A673 (cell line): ENCODE measurements at regions not wholly inside any gene's neighbourhood (a gene's known extent, or its start where the extent isn't known, plus 50 kb on each side); places are given as distances from the start of the nearest gene placed in this dataset.

ENCODE experiments used
- EZH2 ChIP-seq: fragments of 200-600 bp; sonication (generic); IDR thresholded peaks from 2 replicates; pipeline ENCODE4 v1.6.1; 2017; ENCODE audit warnings: borderline replicate concordance, low read depth, mild to moderate bottlenecking, mixed read lengths, antibody characterized with exemption, low read length; ENCODE audit not compliant: poor library complexity, severe bottlenecking
- TF ChIP-seq, protein P1 (sequence below): fragments of 300-800, 200-600 bp; sonication (generic); conservative IDR thresholded peaks from 2 replicates; pipeline ENCODE4 v1.5.1; 2017; ENCODE audit warnings: low read depth, mild to moderate bottlenecking, antibody characterized with exemption, low read length, moderate library complexity, mixed read lengths

DNA sequence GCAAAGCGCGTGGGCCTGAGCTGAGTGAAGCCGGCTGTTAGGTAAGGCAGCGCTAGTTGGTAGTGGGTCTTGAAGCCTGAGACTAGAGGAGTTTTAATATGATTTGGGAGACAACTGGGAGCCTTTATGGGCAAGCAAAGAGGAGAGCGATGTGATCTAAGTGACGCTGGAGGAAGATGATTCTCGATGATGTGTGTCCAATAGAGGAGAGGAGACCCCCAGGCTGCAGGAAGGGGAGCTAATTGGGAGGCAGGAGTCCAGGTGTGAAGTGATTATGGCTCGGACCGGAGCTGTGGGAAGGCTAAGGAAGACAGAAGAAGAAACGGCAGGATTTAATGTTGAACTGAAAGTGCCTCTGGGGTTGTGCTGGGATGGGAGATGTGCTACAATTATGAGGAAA, 482.9 kb upstream of the KIF2A start:
- TF ChIP-seq, protein P1, sequence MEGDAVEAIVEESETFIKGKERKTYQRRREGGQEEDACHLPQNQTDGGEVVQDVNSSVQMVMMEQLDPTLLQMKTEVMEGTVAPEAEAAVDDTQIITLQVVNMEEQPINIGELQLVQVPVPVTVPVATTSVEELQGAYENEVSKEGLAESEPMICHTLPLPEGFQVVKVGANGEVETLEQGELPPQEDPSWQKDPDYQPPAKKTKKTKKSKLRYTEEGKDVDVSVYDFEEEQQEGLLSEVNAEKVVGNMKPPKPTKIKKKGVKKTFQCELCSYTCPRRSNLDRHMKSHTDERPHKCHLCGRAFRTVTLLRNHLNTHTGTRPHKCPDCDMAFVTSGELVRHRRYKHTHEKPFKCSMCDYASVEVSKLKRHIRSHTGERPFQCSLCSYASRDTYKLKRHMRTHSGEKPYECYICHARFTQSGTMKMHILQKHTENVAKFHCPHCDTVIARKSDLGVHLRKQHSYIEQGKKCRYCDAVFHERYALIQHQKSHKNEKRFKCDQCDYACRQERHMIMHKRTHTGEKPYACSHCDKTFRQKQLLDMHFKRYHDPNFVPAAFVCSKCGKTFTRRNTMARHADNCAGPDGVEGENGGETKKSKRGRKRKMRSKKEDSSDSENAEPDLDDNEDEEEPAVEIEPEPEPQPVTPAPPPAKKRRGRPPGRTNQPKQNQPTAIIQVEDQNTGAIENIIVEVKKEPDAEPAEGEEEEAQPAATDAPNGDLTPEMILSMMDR, result no peak
- no peak for TF ChIP-seq EZH2
